Keratinocyte (primary cell): ENCODE measurements at regions not wholly inside any gene's neighbourhood (a gene's known extent, or its start where the extent isn't known, plus 50 kb on each side); places are given as distances from the start of the nearest gene placed in this dataset.

ENCODE experiments used
- DNase-seq: peaks from one replicate; pipeline ENCODE4 v3.0.0-alpha.2; 2011; ENCODE audit warnings: low read depth, missing footprints, low spot score
- FAIRE-seq: peaks from 2 replicates; lab custom pipeline; 2011; peaks lifted over from hg19 to GRCh38; lab: Jason Lieb, UNC
- H2AFZ ChIP-seq: 2 replicates; pipeline ENCODE4 v1.6.0; 2012; ENCODE audit warnings: low read length, control low read depth, inconsistent platforms; ENCODE audit not compliant: control insufficient read depth
- H3K27ac ChIP-seq: 2 replicates; pipeline ENCODE4 v1.5.1; 2011; ENCODE audit warnings: low read length; ENCODE audit not compliant: control insufficient read depth, insufficient read depth
- H3K27me3 ChIP-seq: 3 replicates; pipeline ENCODE4 v1.6.0; 2011; ENCODE audit warnings: low read length; ENCODE audit not compliant: control insufficient read depth, insufficient read depth; ENCODE audit errors: extremely low read depth
- H3K36me3 ChIP-seq, 2 experiments: 2 replicates in 1 of 2; 3 replicates in 1 of 2; pipeline ENCODE4 v1.5.1; 2011; ENCODE audit warnings: low read length in 2 of 2, mild to moderate bottlenecking in 1 of 2; ENCODE audit not compliant: control insufficient read depth in 2 of 2, insufficient read depth in 2 of 2; ENCODE audit errors: extremely low read depth in 1 of 2
- H3K4me1 ChIP-seq: 3 replicates; pipeline ENCODE4 v1.5.1; 2011; ENCODE audit warnings: low read length; ENCODE audit not compliant: control insufficient read depth, insufficient read depth; ENCODE audit errors: extremely low read depth
- H3K4me2 ChIP-seq: 3 replicates; pipeline ENCODE4 v1.6.0; 2011; ENCODE audit warnings: low read depth, low read length; ENCODE audit not compliant: control insufficient read depth, insufficient read depth; ENCODE audit errors: extremely low read depth
- H3K4me3 ChIP-seq, 3 experiments: fragments of 200-600 bp in 1 of 3; sonication (generic) in 1 of 3; 2 replicates in 2 of 3; 3 replicates in 1 of 3; pipeline ENCODE4 v1.5.1; 2011 to 2016; ENCODE audit warnings: low read length in 3 of 3, mild to moderate bottlenecking in 3 of 3, control low read depth in 2 of 3, inconsistent platforms in 1 of 3, low read depth in 1 of 3, mixed read lengths in 1 of 3, mixed run types in 1 of 3, moderate library complexity in 1 of 3; ENCODE audit not compliant: control insufficient read depth in 2 of 3, insufficient read depth in 2 of 3; ENCODE audit errors: extremely low read depth in 1 of 3
- H3K79me2 ChIP-seq: 2 replicates; pipeline ENCODE4 v1.6.0; 2012; ENCODE audit warnings: low read length; ENCODE audit not compliant: control insufficient read depth, insufficient read depth
- H3K9ac ChIP-seq: 3 replicates; pipeline ENCODE4 v1.6.0; 2011; ENCODE audit warnings: low read length; ENCODE audit not compliant: control insufficient read depth, insufficient read depth; ENCODE audit errors: extremely low read depth
- H3K9me1 ChIP-seq: 3 replicates; pipeline ENCODE4 v1.6.0; 2011; ENCODE audit warnings: low read length; ENCODE audit not compliant: control insufficient read depth, insufficient read depth; ENCODE audit errors: extremely low read depth
- H3K9me3 ChIP-seq: 2 replicates; pipeline ENCODE4 v1.5.1; 2012; ENCODE audit warnings: low read depth, low read length; ENCODE audit not compliant: control insufficient read depth
- H4K20me1 ChIP-seq: 3 replicates; pipeline ENCODE4 v1.6.0; 2011; ENCODE audit warnings: low read length; ENCODE audit not compliant: control insufficient read depth, insufficient read depth; ENCODE audit errors: extremely low read depth
- EZH2 ChIP-seq: IDR thresholded peaks from one replicate; pipeline ENCODE4 v1.6.1; 2012; ENCODE audit warnings: inconsistent platforms, mild to moderate bottlenecking, low read length, moderate library complexity
- dilution Hi-C: fragments of 300-500 bp; cut with MboI; formaldehyde crosslinking; loops from one replicate; pipeline ENCODE4 v1.7.0; 2020; ENCODE audit warnings: low sequenced_read_pairs; ENCODE audit not compliant: extremely low pct_ligation_motif_present
- TF ChIP-seq, protein P1 (sequence below), 3 experiments: IDR thresholded peaks in 1 of 3; conservative IDR thresholded peaks in 1 of 3; optimal IDR thresholded peaks in 1 of 3; 2 replicates in 2 of 3; 3 replicates in 1 of 3; pipeline versions ENCODE3 to v1.5.1; 2011; ENCODE audit warnings: low read length in 3 of 3, mild to moderate bottlenecking in 3 of 3, moderate library complexity in 2 of 3, control low read depth in 1 of 3, inconsistent platforms in 1 of 3; ENCODE audit not compliant: insufficient read depth in 2 of 3; ENCODE audit errors: extremely low read depth in 1 of 3

- H3K36me3 ChIP-seq: no peaks in the 10 kb centered on the region
- no peaks in the 10 kb centered on the region for H3K79me2 ChIP-seq
- dilution Hi-C loops: no loop called here
- H3K4me3 ChIP-seq: no peak overlapping the region
- H3K4me2 ChIP-seq: no peak overlapping the region
- H3K9me3 ChIP-seq: no peaks in the 10 kb centered on the region
- H3K27ac ChIP-seq: no peak overlapping the region
- H3K9me1 ChIP-seq: no peaks in the 10 kb centered on the region
- no peak for FAIRE-seq
- no peak overlapping the region for H3K9ac ChIP-seq
- no peaks in the 10 kb centered on the region for H3K27me3 ChIP-seq
- DNase-seq: no peak
- peaks cover 5% of the 10 kb centered on the region for H3K4me1 ChIP-seq
- H2AFZ ChIP-seq: peak overlapping the region; percentile 55
- no peak for TF ChIP-seq EZH2
- TF ChIP-seq, protein P1, sequence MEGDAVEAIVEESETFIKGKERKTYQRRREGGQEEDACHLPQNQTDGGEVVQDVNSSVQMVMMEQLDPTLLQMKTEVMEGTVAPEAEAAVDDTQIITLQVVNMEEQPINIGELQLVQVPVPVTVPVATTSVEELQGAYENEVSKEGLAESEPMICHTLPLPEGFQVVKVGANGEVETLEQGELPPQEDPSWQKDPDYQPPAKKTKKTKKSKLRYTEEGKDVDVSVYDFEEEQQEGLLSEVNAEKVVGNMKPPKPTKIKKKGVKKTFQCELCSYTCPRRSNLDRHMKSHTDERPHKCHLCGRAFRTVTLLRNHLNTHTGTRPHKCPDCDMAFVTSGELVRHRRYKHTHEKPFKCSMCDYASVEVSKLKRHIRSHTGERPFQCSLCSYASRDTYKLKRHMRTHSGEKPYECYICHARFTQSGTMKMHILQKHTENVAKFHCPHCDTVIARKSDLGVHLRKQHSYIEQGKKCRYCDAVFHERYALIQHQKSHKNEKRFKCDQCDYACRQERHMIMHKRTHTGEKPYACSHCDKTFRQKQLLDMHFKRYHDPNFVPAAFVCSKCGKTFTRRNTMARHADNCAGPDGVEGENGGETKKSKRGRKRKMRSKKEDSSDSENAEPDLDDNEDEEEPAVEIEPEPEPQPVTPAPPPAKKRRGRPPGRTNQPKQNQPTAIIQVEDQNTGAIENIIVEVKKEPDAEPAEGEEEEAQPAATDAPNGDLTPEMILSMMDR (optimal IDR thresholded peaks at IDR 0.05 in 1 of 3, IDR thresholded peaks at IDR 0.05 in 1 of 3, conservative IDR thresholded peaks at IDR 0.05 in 1 of 3; ENCODE audit: extremely low read depth in 1 of 3, insufficient read depth in 2 of 3, low read length in 3 of 3): no peak
- H4K20me1 ChIP-seq: no peaks in the 10 kb centered on the region
These were observed 110.9 kb upstream of the RND3 start for GRCh38 chr2:150598383-150598782.

DNA sequence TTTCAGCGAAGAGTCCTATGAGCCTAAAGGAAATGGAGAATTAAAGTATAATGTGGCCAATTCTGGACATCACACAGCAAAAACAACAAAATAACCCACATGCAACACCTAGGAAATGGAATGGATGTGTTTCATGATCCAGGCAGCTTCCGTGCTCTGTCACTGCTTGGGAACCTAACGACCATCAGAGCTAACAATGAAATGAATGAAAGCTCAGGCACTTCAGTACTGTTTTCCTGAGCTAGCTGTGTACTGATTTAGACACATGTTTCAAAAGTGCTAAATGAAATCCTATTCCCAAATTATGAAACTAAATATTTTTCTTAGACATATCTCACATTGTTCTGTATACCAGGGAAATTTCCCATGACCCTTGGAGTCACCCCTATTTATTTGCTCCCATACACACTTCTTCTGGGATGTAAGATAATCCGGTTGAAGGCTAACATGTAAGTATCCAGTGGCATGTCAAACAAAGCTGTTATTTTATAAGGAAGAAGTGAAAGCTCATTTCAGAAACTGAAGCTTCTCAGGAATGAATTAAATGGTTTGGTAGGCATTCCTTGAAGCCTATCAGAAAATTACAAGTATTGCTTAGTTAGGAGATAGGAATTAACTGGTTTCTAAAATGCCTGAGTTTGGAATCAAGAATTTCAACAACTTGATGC, 108.5 kb upstream of the RND3 start:
- no peak overlapping the region for H2AFZ ChIP-seq
- no peak overlapping the region for H3K27ac ChIP-seq
- FAIRE-seq (peak; percentile 41), DNase-seq (no peak)
- H3K27me3 ChIP-seq: no peaks in the 10 kb centered on the region
- H3K36me3 ChIP-seq: no peaks in the 10 kb centered on the region
- H3K9ac ChIP-seq: no peak overlapping the region
- H3K9me3 ChIP-seq: no peaks in the 10 kb centered on the region
- no peak overlapping the region for H3K4me2 ChIP-seq
- no peaks in the 10 kb centered on the region for H4K20me1 ChIP-seq
- no peaks in the 10 kb centered on the region for H3K79me2 ChIP-seq
- H3K4me3 ChIP-seq: no peak overlapping the region
- no peaks in the 10 kb centered on the region for H3K4me1 ChIP-seq
- dilution Hi-C loops: no loop called here
- no peaks in the 10 kb centered on the region for H3K9me1 ChIP-seq
- TF ChIP-seq, protein P1 (optimal IDR thresholded peaks at IDR 0.05 in 1 of 3, IDR thresholded peaks at IDR 0.05 in 1 of 3, conservative IDR thresholded peaks at IDR 0.05 in 1 of 3; ENCODE audit: extremely low read depth in 1 of 3, insufficient read depth in 2 of 3, low read length in 3 of 3): no peak
- no peak for TF ChIP-seq EZH2
